ENCODE measurements at regions not wholly inside any gene's neighbourhood (a gene's known extent, or its start where the extent isn't known, plus 50 kb on each side); places are given as distances from the start of the nearest gene placed in this dataset.

DNA sequence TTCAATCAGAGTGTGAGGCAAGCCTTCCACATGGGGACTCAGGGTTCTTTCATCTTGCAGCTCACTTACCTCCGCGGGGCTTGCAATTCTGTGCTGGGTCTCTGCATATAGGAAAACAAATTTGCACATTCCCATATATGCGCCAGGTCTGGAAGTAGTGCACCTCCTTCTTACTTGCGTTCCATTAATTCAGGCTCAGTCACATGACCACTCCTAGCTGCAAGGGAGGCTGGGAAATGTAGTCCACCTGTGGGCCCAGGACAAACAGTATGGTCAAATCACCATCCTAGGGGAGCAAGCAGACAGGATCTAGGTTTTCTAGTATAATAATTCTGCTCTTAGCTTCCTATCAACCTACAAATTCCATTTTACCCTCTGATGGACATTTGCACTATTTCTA, 160.4 kb downstream of the AACS start:
- no peak for DNase-seq (ENCODE audit: low read depth in 2 of 2)

DNA sequence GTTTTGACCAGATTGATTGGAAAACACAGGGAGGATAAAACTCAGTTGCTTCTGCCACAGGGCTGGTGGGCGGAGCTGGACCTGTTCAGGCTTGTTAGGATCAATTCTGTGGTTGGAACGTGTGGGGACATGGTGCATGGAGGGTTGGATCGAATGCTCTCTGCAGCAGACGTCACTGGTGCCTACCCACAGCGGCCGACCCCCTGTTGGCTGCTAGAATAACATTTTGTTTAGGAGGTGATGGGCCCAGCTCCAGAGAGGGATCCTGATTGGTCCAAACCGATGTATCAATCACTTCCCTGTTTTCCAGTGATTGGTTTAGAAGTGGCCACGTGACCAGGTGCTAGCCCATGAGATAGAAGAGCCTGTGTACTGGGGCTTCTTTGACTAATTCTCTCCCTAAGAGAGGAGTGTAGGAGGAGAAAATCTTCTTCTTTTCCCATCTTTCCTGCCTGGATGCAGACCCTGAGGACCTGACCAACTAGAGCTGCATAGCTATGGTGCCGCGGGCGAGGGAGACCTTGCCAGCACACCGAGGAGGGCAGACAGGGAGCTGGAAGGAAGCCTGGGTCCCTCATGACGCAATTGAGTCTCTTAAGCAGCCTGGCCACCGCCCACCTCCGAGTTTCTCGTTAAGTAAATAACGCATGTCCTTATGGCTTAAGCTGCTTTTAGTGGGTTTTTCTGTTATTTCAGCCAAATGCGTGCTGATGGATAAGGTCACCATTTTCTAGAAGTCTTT, 163.5 kb downstream of the AACS start:
- no peak for DNase-seq (ENCODE audit: low read depth in 2 of 2)

DNA sequence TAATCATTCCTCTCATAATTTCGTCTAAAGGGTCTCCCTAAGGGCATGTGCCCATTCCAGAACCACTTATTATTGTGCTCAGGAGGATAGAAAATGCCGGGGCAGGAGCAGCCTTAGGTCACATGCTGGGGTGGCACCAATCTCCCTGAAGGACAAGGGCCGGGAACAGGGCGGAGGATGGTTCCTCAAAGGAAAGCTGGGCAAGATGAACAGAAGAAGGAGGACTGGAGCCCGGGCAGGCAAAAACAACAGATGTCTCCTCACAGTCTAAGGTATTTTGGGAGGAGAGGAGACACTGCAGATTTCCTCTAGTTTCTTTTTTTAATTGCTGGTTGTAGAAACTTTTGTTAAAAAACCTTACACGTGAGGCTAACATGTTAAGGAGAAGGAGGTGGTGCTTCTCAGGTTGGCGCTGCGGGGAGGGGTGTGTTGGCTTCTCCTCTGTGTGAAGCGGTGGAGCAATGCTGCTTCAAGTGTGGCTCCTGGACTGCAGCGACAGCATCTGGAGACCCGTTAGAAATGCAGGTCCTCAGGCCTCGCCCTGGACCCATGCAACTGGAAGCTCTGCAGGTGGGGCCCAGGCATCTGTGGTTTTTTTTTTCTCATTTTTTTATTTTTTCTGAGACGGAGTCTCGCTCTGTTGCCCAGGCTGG, 164.8 kb downstream of the AACS start:
- DNase-seq (ENCODE audit: low read depth in 2 of 2): no peak

DNA sequence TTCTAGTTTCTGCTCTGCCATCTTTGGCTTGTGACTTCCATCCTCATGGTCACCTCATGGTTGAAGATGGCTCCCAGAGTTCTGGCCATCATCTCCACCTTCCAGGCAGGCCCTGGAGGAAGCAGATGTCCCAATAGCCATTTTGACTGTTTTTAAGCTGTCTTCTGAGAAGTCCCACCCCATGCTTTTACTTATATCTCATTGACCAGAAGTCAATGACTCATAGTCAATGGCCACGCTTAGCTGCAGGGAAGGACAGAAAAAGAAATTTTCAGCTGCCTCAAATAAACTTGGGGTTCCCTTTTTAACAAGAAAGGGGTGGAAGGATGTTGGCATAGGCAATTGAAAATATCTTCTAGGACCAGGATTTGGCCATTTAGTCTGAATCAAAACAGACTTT, 168.1 kb downstream of the AACS start:
- no peak for DNase-seq (ENCODE audit: low read depth in 2 of 2)

DNA sequence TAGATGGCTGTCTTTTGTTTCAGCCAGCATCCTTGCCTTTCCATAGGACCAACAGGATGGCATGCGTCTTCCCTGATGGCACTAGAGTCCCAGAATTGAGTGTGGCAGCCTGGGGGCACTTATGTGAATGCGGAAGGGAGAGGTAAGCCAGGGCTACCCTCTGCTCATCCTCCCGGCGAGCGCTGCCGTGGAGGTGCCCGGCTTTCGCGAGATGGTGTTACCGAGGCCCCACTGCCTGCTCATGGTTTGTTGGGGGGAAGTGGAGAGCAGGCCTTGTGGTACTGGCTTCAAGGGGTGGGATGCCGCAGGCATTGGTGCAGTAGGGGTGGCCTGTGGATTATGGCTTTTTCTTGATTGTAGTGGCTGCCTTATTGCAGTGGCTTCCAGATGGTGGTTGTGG, 174.3 kb downstream of the AACS start:
- DNase-seq (ENCODE audit: low read depth in 2 of 2): no peak

DNA sequence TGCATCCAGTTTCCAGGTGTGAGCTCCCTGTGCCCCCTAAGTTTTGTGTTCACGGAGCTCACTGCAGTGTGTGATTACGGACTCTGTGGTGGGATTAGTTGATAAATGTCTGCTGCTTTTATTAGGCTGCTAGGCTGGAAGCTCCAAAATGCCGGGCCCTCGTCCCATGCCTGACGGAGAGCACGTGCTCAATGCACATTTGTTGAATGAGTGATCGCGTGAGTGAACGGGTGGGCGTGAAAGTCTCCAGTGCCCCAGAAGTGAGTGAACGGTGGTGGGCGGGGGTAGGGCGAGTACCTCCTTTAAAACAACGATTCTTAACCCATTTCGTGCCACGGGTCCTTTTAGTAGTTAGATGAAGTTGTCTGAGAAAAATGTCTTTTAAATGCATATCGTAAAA, 175.5 kb downstream of the AACS start:
- no peak for DNase-seq (ENCODE audit: low read depth in 2 of 2)

DNA sequence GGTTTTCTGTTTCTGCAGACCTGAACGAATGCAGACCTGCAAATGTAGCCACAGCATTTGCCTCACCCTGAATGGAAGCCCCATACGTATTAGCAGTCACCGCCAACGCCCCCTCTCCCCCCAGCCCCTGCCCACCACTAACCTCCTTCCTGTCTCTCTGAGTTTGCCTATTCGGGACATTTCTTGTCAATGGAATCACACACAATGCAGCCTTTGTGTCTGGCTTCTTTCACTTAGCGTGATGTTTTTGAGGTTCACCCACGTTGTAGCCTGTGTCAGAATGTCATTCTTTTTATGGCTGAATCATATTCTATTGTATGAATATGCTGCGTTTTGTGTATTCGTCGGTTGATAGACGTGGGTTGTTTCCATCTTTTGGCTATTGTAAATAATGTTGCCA, 178.6 kb downstream of the AACS start:
- DNase-seq (ENCODE audit: low read depth in 2 of 2): no peak

DNA sequence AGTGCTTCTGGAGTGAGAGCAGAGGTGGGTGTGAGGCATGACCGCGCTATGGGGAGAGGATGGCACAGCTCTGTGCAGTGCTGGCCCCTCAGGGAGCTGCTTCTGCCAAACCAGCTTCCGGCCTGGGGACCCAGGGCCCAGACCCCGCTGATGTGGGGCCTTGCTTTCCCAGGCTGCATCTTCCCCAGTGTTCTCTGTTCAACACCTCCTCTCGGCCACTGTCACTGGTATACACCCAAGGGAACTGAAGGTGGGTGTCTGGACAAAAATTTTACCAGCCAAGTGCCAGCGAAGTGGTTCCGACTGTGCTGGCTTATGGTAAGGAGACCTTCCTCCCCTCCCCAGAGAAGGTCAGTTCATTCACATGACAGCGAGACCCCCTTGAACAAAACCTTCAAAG, 179.1 kb downstream of the AACS start:
- no peak for DNase-seq (ENCODE audit: low read depth in 2 of 2)

DNA sequence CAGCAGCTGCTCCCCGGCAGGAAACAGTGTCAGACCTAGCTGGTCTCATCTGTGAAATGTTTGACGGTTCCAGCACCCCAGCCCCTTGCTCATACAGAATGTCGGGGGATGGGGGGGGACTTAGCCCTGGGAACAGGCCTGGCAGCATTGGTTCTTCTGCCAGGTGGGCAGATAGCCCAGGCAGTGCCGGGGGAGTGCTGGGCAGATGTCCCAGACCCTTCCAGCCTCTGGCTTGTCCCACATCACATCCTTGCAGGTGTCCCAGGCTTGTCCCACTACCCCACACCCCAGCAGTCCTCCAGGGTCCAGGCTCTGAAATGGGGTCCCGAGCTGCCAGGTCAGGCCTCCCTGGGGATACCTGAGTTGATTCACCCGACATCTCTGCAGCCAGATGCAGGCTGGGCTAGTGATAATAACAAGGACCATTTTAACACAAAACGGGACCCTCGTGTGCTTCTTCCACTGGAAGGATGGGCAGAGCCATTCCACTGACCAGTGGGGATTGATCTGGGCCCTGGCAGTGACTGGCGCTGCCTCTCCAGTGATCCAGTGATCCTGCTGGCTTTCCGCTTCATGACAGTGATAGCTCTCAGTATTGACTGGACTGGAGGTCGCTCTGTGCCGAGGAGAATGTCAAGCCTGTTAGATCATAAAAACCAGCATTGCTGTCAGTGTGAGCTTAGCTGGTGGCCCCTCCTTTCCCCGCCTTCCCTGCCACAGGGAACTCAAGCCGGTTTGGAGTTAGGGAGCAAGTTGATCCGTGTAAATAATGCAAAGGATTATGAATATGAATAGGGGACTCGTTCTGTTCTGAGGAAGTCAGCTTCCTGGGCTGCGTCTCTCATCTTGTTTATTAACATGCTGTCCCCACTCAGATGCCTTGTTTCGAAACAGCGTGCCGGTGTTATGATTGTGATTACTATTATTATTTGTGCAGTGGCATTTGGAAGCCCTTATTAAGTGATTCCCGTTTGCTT, 180.6 kb downstream of the AACS start:
- no peak for DNase-seq (ENCODE audit: low read depth in 2 of 2)

DNA sequence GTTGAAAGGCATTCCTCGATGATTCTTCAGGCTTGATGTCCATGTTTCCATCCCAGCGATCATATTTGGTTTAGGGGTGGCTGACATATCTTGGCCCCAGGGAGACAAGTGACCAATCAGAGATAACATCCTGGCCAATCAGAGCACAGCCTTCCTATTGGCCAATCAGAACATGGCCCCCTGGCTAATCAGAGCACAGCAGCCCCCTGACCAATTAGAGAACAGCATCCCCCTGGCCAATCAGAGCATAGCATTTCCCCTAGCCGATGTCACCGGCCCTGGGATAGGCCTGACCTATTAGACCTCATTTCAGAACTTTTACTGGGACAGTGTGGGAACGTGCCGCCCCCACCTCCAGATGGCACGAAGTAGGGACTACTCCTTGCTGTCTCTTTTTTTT, 182.2 kb downstream of the AACS start:
- no peak for DNase-seq (ENCODE audit: low read depth in 2 of 2)

DNA sequence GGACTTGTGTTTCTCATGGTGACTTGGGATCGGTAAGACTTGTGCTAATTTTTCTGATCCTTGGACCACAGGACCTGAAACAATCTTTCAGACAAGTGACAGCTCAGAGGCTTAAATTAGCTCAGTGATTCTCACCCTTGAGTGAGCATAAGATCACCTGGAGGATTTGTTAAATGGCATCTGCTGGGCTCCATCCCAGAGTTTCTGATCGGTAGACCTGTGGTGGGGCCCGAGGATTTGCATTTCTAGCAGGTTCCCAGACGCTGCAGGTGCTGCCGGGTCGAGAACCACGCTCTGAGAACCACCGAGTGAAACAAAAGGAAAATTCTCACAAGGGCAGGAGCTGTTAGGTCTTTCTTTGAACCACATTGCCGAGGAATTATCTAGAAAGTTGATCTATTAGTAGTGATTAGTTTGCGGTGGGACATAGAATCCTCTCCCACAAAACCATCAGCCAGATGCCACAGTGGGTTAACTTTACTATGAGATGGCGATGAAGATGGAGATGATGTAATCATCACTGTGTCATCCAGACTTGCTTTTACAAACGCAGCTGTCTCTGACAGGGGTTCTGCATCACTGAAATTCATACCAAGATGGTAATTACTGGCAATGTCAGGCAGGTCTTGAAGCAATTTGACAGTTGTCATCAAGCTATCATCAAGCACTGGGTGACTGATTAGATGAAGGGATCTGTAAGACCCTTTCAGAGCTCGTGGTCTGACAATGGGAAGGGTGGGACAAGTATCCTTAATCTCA, 184.0 kb downstream of the AACS start:
- no peak for DNase-seq (ENCODE audit: low read depth in 2 of 2)

DNA sequence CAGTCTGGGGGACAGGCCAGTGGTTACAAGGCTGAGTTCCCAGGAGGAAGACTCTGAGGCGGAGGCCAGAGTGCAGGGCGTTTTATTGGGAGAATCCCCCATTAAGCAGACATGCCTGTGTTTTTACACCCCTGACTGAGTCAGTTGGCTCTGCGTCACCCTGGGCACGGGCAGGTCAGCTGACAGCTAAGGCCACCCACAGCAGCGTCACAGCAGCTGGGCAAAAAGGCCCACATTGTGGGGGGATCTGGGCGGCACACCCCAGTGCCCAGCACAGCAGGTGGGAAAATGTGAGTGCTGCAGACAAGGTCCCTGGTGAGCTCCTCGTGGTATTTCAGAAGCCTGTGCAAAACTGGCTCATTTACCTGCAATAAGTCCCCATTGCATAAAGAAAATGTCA, 184.7 kb downstream of the AACS start:
- DNase-seq (ENCODE audit: low read depth in 2 of 2): no peak

DNA sequence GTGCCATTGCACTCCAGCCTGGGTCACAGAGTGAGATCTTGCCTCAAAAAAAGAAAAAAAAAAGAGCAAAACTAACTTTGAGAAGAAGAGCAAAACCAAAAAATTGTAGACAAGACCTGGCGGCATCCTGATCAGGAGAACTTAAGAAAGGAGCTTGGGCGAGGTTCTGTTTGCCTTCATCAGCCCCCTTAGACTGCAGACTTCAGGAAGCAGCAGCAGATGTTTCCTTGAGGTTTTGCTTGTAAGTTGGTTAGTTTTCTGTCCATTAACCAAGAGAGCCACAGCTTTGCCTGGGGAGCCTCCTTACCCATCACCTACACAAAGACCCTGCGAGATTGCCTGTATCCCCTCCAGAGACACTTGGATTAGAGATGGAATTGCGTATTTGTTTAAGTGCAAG, 189.0 kb downstream of the AACS start:
- DNase-seq (ENCODE audit: low read depth in 2 of 2): no peak

DNA sequence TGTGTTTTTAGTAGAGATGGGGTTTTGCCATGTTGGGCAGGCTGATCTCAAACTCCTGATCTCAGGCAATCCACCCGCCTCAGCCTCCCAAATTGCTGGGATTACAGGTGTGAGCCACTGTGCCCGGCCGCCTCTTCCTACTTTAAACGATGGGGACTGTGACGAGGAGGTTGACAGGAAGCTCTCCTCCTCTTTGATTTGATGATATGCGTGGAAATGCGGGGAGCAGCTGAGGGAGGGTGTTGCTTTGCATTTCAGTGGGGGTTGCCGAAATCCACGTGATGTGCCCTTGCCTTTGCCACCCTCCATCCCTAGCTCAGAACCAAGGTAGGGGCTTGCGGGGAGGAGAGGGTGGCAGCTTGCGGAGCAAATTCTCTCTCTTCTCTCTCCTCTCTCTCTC, 189.6 kb downstream of the AACS start:
- DNase-seq (ENCODE audit: low read depth in 2 of 2): no peak

DNA sequence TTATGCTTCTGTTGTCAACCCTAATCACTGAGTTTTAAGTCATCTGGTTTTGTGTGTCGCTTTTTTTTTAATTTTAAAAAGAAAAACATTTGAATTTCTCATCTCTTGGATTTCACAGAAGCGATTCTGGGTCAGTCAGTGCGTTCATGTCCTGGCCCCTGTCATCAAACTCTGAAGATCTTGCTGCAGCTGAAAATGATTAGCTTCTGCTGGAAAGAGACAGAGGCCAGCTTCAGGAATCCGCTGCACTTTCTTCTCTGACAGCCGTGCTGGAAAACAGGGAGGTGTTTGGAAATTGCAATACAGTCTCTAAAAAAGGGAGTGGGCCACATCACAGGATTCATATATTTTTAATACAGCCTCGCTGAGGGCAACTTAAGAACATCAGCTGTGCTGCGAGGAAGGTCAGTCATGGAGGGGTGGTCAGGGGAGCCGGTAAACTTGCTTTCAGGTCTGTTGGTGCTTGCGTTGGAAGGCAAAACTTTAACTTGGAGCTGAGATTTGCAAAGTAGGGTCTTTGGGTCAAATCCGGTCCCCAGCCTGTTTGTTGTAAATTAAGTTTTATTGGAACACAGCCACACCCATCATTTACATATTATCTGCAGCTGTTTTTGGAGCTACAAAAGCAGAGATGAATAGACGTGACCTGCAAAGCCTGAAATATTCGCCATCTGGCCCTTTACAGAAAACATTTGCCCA, 190.8 kb downstream of the AACS start:
- no peak for DNase-seq (ENCODE audit: low read depth in 2 of 2)

DNA sequence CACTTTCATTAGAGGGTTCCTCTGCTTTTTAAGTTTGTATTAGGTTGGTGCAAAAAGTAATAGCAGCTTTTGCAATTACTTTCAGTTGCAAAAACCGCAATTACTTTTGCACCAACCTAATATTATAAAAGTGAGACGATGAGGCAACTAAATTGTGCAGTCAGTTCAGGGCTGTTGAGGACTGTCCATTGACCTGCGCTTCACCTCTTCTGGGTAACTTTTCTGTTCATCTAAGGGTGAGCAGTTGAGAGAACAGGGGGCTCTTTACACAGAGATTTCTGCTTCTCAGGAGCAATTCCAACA, 191.3 kb downstream of the AACS start:
- no peak for DNase-seq (ENCODE audit: low read depth in 2 of 2)

DNA sequence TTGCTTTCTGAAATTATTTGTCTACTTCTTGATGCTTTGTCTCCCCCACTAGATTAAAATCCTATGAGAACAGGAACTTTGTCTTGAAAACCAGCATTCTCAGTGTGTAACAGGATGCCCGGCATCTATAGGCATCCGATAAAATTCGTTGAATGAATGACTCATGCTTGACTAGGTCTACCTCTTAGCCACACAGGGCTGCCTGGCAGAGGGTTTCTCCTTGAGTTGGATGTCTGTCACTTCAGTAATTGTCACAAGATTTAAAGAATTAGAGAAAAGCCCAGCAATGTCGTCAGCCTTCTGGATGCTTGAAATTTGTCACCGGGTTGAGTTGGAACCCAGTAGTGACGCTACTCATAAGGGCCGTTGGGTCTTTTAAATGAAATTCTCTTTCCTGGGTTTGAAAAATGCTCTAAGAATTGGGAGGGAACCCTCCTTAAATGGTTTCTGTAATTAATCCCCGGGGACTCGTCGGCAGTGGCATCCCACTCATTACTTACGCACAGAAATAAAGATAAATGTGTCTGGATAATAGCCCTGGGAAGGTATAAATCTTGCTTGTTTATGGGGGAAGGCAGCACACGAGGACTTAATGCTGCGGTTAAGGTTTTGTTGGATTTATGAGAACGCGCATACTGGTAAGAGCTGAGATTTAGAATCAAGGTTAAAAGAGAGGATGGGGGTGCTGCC, 194.1 kb downstream of the AACS start:
- DNase-seq (ENCODE audit: low read depth in 2 of 2): no peak

DNA sequence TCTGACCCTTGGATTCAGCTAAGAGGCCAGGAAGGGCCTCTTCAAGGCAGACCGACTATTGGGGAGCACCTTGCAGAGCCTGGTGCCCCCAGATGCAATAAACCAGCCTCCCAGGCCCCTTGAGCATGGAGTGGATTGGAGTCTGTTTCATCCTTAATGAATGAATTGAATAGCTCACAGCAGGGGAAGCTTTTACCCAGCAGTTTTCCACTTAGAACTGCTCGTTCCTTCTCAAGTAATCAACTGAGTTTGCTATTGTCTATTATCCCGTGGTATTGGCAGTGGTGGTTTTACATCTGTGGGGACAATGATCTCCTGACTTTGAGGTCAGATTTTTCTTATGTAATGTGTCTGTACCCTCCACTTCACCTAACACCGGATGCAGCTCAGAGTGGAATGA, 197.6 kb downstream of the AACS start:
- DNase-seq (ENCODE audit: low read depth in 2 of 2): no peak

DNA sequence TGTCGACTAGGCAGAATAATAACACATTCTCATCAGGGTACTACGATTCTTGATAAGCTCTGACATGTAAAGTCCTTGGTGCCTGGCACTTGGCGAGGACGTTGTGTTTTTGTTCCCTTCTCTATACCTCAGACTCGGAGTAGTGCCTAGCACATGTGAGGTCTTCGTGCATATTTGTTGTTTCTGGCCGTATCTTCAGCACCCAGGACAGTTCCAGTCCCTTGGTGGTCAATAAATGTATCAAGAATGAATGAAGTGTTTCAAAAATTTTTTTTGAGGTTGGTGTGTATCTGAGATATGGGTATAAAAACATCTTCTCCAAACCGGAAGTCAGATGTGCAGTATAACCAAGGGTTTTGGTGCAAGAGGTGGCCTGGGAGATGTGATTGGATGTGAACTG, 198.2 kb downstream of the AACS start:
- no peak for DNase-seq (ENCODE audit: low read depth in 2 of 2)

DNA sequence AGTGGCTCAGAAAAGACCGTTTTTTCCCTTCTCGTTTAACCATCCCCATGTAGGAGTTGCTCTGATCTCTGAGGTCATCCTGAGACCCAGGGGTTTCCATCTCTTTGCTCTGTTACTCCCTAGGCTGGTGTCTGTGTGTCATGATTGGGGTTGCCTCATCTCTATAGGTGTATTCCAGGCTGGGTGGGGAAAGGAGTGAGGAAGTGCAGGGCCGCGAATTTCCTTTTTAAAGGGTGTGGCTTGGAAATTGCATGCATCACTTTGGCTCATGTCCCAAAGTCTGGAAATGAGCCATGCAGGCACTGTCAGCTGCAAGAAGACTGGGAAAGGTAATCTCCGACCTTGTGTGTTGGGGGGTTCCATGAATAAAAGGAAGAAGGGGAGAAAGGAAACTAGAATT, 201.9 kb downstream of the AACS start:
- DNase-seq (ENCODE audit: low read depth in 2 of 2): no peak

DNA sequence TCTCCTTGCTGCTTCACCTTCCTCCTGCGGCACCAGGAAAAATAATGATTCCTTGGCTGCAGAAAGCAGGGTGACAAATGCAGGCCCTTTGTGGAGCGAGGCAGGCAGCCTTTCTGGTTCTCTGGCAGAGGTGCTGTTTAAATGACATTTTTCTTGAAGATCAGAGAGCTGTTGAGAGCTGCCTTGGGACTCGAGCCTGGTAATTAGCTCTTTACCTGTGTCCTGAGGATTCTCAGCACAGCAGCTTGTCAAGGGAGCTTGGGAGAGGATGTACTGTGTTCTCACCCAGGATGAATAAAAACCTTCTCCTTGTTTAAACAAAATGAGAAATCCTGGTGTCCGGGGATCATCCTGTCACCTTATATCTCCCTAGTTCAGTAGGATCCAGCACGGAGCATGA, 204.0 kb downstream of the AACS start:
- DNase-seq (ENCODE audit: low read depth in 2 of 2): no peak
